OCI-LY3 (cell line): ENCODE measurements at regions not wholly inside any gene's neighbourhood (a gene's known extent, or its start where the extent isn't known, plus 50 kb on each side); places are given as distances from the start of the nearest gene placed in this dataset.

ENCODE experiments used
- H2AFZ ChIP-seq: fragments of 200-600, 300-600 bp; shearing (Covaris generic); 2 replicates; pipeline ENCODE4 v1.6.0; 2014; ENCODE audit warnings: antibody characterized with exemption, low read depth, low read length
- H3K27ac ChIP-seq: fragments of 200-600, 300-600 bp; sonication (generic); 2 replicates; pipeline ENCODE4 v1.5.1; 2014; ENCODE audit warnings: mild to moderate bottlenecking, low read length, moderate library complexity, mixed read lengths
- H3K27me3 ChIP-seq: fragments of 200-600, 300-600 bp; sonication (generic); 2 replicates; pipeline ENCODE4 v1.6.1; 2014; ENCODE audit warnings: low read depth, low read length, mixed read lengths
- H3K36me3 ChIP-seq: fragments of 200-600, 300-600 bp; sonication (generic); replicated peaks from 2 replicates; pipeline ENCODE3; 2014; ENCODE audit warnings: low read depth, low read length, mixed read lengths
- H3K4me1 ChIP-seq: fragments of 300-600, 200-600 bp; sonication (generic); 2 replicates; pipeline ENCODE4 v1.6.1; 2014; ENCODE audit warnings: low read length, mixed read lengths
- H3K4me2 ChIP-seq: fragments of 200-600, 300-600 bp; sonication (generic); 2 replicates; pipeline ENCODE4 v1.6.1; 2014; ENCODE audit warnings: low read length, mixed read lengths
- H3K4me3 ChIP-seq: fragments of 300-600, 200-600 bp; sonication (generic); 2 replicates; pipeline ENCODE4 v1.5.1; 2014; ENCODE audit warnings: antibody characterized with exemption, mild to moderate bottlenecking, low read length, moderate library complexity
- H3K79me2 ChIP-seq: fragments of 300-600, 200-600 bp; shearing (Covaris generic); 2 replicates; pipeline ENCODE4 v1.6.1; 2014; ENCODE audit warnings: mild to moderate bottlenecking, low read length, mixed read lengths
- H3K9ac ChIP-seq: fragments of 300-600, 200-600 bp; shearing (Covaris generic); 2 replicates; pipeline ENCODE4 v1.6.0; 2014; ENCODE audit warnings: mild to moderate bottlenecking, low read length, moderate library complexity
- H3K9me3 ChIP-seq: fragments of 200-600, 300-600 bp; shearing (Covaris generic); 2 replicates; pipeline ENCODE4 v1.6.1; 2014; ENCODE audit warnings: low read length, mixed read lengths; ENCODE audit not compliant: insufficient read depth
- H4K20me1 ChIP-seq: fragments of 200-600, 300-600 bp; sonication (generic); 2 replicates; pipeline ENCODE4 v1.6.1; 2016; ENCODE audit warnings: low read length, mixed read lengths; ENCODE audit not compliant: insufficient read depth
- EZH2phosphoT487 ChIP-seq: fragments of 200-600 bp; shearing (Covaris generic); IDR thresholded peaks from 2 replicates; pipeline ENCODE4 v1.6.1; 2018; ENCODE audit warnings: antibody characterized with exemption, mixed run types, low read depth
- TF ChIP-seq, protein P1 (sequence below): fragments of 200-600, 300-600 bp; sonication (generic); IDR thresholded peaks from 2 replicates; pipeline ENCODE4 v1.5.1; 2014; ENCODE audit warnings: antibody characterized with exemption, low read length, low read depth

GRCh38 chr6:160891690-160892089 is 99.9 kb upstream of the MAP3K4 start:
- H3K4me3 ChIP-seq, result no peak overlapping the region
- H3K4me2 ChIP-seq, result no peak overlapping the region
- H3K27me3 ChIP-seq, result no peaks in the 10 kb centered on the region
- H2AFZ ChIP-seq, result no peak overlapping the region
- H4K20me1 ChIP-seq, result no peaks in the 10 kb centered on the region
- no peaks in the 10 kb centered on the region for H3K36me3 ChIP-seq
- H3K4me1 ChIP-seq, result no peaks in the 10 kb centered on the region
- TF ChIP-seq, protein P1, sequence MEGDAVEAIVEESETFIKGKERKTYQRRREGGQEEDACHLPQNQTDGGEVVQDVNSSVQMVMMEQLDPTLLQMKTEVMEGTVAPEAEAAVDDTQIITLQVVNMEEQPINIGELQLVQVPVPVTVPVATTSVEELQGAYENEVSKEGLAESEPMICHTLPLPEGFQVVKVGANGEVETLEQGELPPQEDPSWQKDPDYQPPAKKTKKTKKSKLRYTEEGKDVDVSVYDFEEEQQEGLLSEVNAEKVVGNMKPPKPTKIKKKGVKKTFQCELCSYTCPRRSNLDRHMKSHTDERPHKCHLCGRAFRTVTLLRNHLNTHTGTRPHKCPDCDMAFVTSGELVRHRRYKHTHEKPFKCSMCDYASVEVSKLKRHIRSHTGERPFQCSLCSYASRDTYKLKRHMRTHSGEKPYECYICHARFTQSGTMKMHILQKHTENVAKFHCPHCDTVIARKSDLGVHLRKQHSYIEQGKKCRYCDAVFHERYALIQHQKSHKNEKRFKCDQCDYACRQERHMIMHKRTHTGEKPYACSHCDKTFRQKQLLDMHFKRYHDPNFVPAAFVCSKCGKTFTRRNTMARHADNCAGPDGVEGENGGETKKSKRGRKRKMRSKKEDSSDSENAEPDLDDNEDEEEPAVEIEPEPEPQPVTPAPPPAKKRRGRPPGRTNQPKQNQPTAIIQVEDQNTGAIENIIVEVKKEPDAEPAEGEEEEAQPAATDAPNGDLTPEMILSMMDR, result no peak
- no peaks in the 10 kb centered on the region for H3K79me2 ChIP-seq
- no peaks in the 10 kb centered on the region for H3K9me3 ChIP-seq
- H3K9ac ChIP-seq, result no peak overlapping the region
- H3K27ac ChIP-seq, result no peak overlapping the region

- H3K4me1 ChIP-seq, result peaks cover 23% of the 10 kb centered on the region
- no peaks in the 10 kb centered on the region for H3K27me3 ChIP-seq
- H3K27ac ChIP-seq, result no peak overlapping the region
- no peak overlapping the region for H2AFZ ChIP-seq
- no peaks in the 10 kb centered on the region for H3K36me3 ChIP-seq
- no peaks in the 10 kb centered on the region for H3K9me3 ChIP-seq
- H3K4me2 ChIP-seq, result no peak overlapping the region
- H3K79me2 ChIP-seq, result no peaks in the 10 kb centered on the region
- TF ChIP-seq EZH2phosphoT487, result no peak
- TF ChIP-seq, protein P1, result no peak
- no peak overlapping the region for H3K4me3 ChIP-seq
- no peak overlapping the region for H3K9ac ChIP-seq
- H4K20me1 ChIP-seq, result no peaks in the 10 kb centered on the region
Measured at GRCh38 chr6:160895562-160895961, 96.0 kb upstream of the MAP3K4 start.

- Histone ChIP-seq H3K9ac (no peak overlapping the region), H3K27ac (0 out of 2 replicates have a peak overlapping the region, but pooled peaks have one; percentile 34), H4K20me1 (no peaks in the 10 kb centered on the region), H3K4me3 (peak overlapping the region; percentile 34; the same call in 1 of the 2 replicates), H3K79me2 (no peaks in the 10 kb centered on the region), H3K36me3 (no peaks in the 10 kb centered on the region), H2AFZ (no peak overlapping the region), H3K4me2 (peak overlapping the region; percentile 60), H3K9me3 (no peaks in the 10 kb centered on the region), H3K27me3 (no peaks in the 10 kb centered on the region), H3K4me1 (peaks cover 30% of the 10 kb centered on the region)
- no peak for TF ChIP-seq EZH2phosphoT487
- TF ChIP-seq, protein P1, result no peak
Measured at GRCh38 chr6:160899671-160900430, 91.7 kb upstream of the MAP3K4 start.

GRCh38 chr6:160911949-160912348 is 79.6 kb upstream of the MAP3K4 start:
- H3K4me1 ChIP-seq, result peaks cover 6% of the 10 kb centered on the region; the same call in 1 of the 2 replicates
- no peaks in the 10 kb centered on the region; the same call in 1 of the 2 replicates for H3K9me3 ChIP-seq
- TF ChIP-seq, protein P1, result no peak
- TF ChIP-seq EZH2phosphoT487, result no peak
- no peak overlapping the region for H3K27ac ChIP-seq
- H2AFZ ChIP-seq, result no peak overlapping the region
- no peak overlapping the region for H3K4me2 ChIP-seq
- no peak overlapping the region for H3K9ac ChIP-seq
- H3K4me3 ChIP-seq, result no peak overlapping the region
- H3K36me3 ChIP-seq, result no peaks in the 10 kb centered on the region
- H4K20me1 ChIP-seq, result no peaks in the 10 kb centered on the region
- no peaks in the 10 kb centered on the region for H3K27me3 ChIP-seq
- H3K79me2 ChIP-seq, result no peaks in the 10 kb centered on the region
